Activated gamma-delta T cell treated with Interleukin-2 at 50 U/mL for 16 hours (primary cell): ENCODE measurements at regions not wholly inside any gene's neighbourhood (a gene's known extent, or its start where the extent isn't known, plus 50 kb on each side); places are given as distances from the start of the nearest gene placed in this dataset.
"Not testable (repeated sequence)": the region's sequence is repeated elsewhere in the genome, so short reads cannot be mapped to it uniquely, and the experiment has no call there.

ENCODE experiments used
- DNase-seq: peaks from one replicate; pipeline ENCODE4 v3.0.0-alpha.2; 2020

- no peak for DNase-seq
Observed at GRCh38 chr13:44887515-44887914, 101.8 kb downstream of the NUFIP1 start.

GRCh38 chr13:44884076-44884729 is 105.1 kb downstream of the NUFIP1 start:
- DNase-seq: no peak

- no peak for DNase-seq
Observed at GRCh38 chr13:44879452-44880058, 109.7 kb downstream of the NUFIP1 start.

GRCh38 chr13:44876782-44877324 is 112.4 kb downstream of the NUFIP1 start:
- DNase-seq: no peak

- DNase-seq: no peak
Observed at GRCh38 chr13:44874886-44875630, 114.2 kb downstream of the NUFIP1 start.

GRCh38 chr13:44874176-44874575 is 115.1 kb downstream of the NUFIP1 start:
- DNase-seq: no peak

- DNase-seq: no peak
Observed at GRCh38 chr13:44873461-44873860, 115.8 kb downstream of the NUFIP1 start.

- DNase-seq: no peak
Observed at GRCh38 chr13:44872751-44873150, 116.5 kb downstream of the NUFIP1 start.

GRCh38 chr13:44870456-44870929 is 118.8 kb downstream of the NUFIP1 start:
- no peak for DNase-seq

- no peak for DNase-seq
Observed at GRCh38 chr13:44869167-44869566, 120.1 kb downstream of the NUFIP1 start.

GRCh38 chr13:44868397-44868796 is 120.9 kb downstream of the NUFIP1 start:
- DNase-seq: no peak

GRCh38 chr13:44867825-44868224 is 121.4 kb downstream of the NUFIP1 start:
- DNase-seq: no peak

- no peak for DNase-seq
Observed at GRCh38 chr13:44866411-44866911, 122.8 kb downstream of the NUFIP1 start.

- DNase-seq: no peak
Observed at GRCh38 chr13:44865722-44866410, 123.4 kb downstream of the NUFIP1 start.

GRCh38 chr13:44863641-44864040 is 125.6 kb downstream of the NUFIP1 start:
- DNase-seq: not testable (repeated sequence)

- no peak for DNase-seq
Observed at GRCh38 chr13:44860454-44860853, 128.8 kb downstream of the NUFIP1 start.

GRCh38 chr13:44857736-44858135 is 131.5 kb downstream of the NUFIP1 start:
- no peak for DNase-seq

- no peak for DNase-seq
Observed at GRCh38 chr13:44857061-44857460, 132.2 kb downstream of the NUFIP1 start.

GRCh38 chr13:44855860-44856259 is 133.4 kb downstream of the NUFIP1 start:
- no peak for DNase-seq

- DNase-seq: no peak
Observed at GRCh38 chr13:44854313-44855060, 134.8 kb downstream of the NUFIP1 start.

GRCh38 chr13:44853641-44854040 is 135.6 kb downstream of the NUFIP1 start:
- DNase-seq: no peak
